GM19452 (cell line): ENCODE measurements at regions not wholly inside any gene's neighbourhood (a gene's known extent, or its start where the extent isn't known, plus 50 kb on each side); places are given as distances from the start of the nearest gene placed in this dataset.

Source experiments
- ATAC-seq: cut with Tn5 transposase; IDR thresholded peaks from one replicate; pipeline ENCODE4 v1.9.1; 2021; ENCODE audit not compliant: unreplicated experiment

DNA sequence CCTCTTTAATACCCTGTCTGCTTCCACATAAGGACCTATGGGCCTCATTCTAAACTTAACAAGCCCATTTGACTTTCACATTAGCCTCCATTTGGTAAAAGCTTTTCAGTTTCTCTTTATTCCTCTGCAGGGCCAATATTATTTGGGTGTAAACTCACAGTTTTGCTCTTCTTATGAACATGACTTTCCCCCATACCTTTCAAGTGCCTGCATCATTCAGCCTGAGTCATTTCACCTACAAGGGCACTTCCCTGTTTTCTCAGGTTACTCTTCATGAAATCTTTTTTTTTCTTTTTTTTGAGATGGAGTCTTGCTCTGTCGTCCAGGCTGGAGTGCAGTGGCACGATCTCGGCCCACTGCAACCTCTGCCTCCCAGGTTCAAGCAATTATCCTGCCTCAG lies 1258.1 kb upstream of the CELF2 start:
- no peak for ATAC-seq

GRCh38 chr10:9762966-9763656 lies 1254.6 kb upstream of the CELF2 start:
- no peak for ATAC-seq

- no peak for ATAC-seq
Observed at GRCh38 chr10:9766762-9767161, 1250.9 kb upstream of the CELF2 start.

DNA sequence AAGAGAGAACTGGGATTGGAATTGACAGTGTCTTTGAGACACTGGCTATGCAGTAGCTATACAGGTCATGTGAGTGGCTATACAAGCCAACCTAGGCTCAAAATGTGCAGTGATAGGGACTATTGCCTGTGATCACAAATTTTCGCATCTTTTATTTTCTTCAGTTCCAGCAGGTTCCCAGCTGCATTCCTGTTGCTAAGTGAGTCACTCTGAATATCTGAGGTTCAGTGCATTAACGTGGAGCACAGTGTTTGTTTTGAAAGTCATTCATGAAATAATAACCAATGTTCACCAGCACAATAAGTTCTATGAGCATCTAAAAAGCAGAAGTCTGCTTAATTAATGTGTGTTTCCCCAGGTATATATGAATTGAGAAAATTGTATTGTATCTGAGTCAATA lies 1236.0 kb upstream of the CELF2 start:
- no peak for ATAC-seq

DNA sequence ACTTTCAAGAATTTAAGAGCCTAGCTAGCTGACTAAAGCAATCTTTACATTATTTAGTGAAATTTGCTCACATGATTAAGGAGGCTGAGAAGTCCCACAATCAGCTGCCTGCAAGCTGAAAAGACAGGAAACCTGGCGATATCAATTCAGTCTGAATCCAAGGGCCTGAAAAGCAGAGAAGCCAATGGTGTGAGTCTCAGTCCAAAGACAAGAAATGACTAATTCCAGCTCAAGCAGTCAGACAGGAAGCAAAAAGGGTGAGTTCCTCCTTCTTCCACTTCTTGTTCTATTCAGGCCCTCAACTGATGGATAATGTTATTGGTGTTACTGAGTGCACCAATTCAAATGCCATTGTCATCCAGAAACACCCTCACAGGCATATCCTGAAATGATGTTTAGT lies 1231.6 kb upstream of the CELF2 start:
- no peak for ATAC-seq

DNA sequence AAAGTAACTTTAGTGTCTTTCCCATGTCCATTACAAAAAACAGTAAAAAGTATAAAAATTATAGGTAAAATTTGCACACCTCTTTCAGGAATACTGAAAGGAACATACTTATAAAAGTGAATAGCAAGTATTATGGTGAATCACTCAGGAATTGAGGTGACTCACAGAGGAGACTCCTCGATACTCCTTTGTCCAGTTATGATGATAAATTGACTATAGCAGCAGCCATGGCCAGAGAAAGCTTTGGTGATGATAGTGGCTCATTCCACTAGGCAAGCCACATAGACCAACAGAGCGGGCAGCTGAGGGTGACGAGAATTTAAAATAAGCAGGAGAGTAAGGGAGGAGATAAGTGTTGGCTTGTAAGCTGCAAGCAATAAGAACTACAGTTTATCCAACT lies 1231.1 kb upstream of the CELF2 start:
- no peak for ATAC-seq

GRCh38 chr10:9789996-9790395 lies 1227.7 kb upstream of the CELF2 start:
- no peak for ATAC-seq

GRCh38 chr10:9792181-9792580 lies 1225.5 kb upstream of the CELF2 start:
- ATAC-seq = no peak

DNA sequence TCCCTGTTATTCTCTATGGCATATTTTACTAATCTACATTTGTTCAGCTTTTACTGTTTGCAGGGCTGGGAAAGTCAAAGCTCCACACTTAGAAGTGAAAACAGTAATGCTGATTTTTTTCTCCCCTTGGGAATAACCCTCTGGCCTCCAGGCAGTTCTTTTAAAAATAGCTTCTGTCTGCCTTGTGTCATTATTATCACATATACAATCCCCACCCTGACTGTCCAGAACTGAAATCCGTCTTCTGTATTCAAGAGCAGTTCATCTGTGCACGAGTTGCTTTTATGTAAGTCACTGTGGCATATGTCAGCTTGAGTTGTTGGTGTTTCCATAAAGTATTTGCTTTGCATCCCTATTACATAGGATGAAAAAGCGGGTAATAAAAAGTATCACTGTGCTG lies 1221.1 kb upstream of the CELF2 start:
- ATAC-seq = no peak

DNA sequence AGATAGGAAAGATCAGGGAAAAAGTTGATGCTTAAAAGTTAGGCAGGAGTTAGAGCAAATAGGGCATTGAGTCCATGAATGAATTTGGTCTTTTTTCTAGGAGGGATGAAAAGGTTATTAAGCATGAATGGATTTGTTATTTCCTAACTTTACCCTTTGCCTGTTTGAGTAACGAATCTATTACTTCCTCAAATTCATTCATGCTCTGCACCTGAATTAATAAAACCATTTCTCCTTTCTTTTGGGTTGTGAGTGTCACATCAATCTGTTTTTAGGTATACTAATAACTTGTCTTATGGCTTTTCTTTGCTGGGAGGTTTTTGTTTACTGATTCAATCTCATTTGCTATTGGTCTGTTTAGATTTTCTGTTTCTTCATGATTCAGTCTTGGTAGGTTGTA lies 1217.7 kb upstream of the CELF2 start:
- no peak for ATAC-seq

DNA sequence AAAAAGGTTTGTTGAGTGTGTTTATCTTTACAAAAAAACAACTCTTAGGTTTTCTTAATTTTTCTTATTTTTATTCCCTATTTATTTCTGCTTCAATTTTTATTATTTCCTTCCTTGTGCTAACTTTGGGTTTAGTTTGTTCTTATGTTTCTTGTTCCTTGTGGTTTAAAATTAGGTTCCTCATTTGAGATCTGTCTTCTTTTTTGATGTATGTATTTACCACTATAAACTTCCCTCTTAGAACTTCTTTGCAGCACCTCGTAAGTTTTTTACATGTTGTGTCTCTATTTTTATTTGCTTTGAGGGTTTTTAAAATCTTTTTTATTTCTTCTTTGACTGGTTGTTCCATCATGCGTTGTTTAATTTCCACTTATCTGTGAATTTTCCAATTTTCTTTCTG lies 1217.1 kb upstream of the CELF2 start:
- ATAC-seq = no peak

DNA sequence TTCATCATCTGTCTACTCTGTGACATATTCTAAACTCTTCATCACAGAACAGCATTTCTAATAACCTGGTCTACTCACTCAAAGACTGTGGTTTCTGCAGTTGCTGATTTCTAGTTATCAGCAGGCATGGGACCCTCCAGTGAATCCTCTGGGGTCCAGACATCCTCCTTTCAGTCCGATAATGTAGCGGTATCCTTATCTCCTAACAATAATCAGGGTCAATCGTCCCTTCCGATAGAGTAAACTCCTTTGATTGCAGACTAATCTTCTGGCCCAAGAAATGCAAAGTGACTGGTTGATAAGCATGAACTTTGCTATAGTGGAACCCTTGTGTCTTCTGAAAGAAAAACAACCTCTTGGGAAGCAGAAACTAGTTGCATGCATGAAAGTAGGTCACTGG lies 1209.8 kb upstream of the CELF2 start:
- ATAC-seq = no peak

DNA sequence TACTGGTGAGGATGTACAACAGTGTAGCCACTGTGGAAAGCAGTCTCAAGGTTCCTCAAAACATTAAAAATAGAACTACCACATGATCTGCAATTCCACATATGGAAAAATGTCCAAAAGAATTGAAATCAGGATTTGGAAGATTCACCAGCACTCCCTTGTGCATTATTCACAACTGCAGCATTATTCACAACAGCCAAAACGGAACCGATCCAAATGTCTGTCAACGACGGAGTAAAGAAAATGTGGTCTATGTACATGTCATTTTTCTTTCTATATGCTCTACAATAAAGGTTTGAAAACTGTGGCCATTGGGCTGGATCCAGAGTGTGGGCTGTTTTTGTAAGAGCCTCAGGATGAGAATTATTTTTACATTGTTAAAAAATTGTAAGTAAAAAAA lies 1206.1 kb upstream of the CELF2 start:
- ATAC-seq = no peak

GRCh38 chr10:9814285-9814864 lies 1203.3 kb upstream of the CELF2 start:
- no peak for ATAC-seq

DNA sequence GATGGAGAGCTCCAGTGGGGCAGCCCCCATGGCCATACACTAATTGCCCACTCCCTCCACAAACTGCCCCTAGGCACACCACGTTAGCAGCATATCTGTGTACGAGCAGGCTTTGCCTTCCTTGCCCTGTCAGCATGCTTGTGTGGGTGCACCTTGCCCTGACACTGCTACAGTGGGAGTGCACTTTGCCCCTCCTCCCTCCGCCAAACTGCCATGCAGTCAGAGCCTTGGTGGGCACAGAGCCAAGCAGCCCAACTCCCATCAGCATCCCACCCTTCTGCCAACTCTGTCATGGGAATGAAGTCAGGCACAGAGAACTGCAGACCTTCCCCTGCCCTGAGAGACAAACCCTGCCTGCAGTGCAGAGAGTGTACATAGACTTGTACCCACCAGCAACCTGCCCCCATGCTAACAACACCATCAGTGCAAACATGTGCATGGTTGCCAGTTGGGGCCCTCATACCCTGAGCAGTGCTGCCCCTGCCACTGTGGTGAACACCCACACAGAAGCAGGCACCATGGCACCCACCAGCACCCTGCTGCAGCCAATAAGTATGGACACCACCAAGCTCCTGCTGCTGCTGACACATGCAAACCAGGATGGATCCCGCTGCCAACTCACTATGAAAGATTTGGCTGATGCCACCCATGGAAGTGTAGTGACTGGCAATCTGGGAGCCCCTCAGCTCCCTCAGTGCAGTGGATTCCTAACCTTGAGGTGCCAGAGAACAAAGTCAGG lies 1197.7 kb upstream of the CELF2 start:
- no peak for ATAC-seq

DNA sequence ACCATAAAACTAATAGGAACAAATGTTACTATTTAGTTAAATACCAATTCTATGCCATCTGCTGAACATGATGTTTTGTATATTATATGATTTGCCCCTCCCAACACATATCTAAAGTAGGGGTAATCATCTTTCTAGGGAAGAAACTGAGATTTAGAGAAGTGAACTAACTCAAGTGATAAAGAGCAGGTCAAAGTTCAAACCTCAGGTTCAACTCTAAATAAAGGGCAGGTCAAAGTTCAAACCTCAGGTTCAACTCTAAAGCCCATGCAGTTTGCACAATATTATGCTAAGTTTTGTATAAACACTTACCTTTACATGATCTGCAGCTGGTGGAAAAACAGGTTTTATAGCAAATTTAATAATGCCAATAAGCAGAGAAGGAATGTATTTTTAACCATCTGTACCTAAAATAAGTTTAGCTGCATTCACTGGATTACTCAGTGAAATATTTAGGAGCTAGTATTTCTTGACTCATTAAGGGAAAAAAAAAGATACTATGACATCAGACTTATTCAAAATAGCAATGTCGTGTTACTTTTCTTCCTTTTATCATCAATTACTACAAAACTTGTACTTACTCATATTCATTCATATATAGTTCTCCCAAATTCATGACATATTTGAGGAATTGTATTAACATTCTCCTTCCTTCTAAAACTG lies 1194.3 kb upstream of the CELF2 start:
- ATAC-seq = no peak

- no peak for ATAC-seq
Observed at GRCh38 chr10:9824631-9825071, 1193.0 kb upstream of the CELF2 start.

DNA sequence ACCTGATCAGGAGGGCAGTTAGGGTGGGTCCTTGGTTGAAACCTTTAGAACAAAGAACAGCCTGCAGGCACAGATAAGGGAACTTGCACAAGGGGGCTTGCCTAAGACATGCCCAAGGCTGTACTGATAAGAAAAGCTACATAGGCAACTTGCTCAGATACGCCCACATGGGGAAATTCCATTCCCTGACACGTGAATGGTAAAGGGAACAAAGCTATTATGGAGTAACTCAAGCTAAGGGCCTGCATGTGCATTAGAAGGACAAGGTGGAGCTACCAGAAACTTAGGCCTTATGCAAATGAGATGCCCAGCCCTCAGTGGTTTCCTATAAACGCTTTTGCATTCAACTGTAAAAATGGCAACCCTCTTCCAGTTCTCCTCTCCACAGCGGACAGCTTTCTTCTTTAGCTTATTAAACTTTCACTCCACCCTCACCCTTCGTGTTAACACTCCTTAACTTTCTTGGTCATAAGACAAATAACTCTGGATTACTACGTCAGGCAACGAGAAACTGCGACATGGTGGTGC lies 1192.1 kb upstream of the CELF2 start:
- ATAC-seq = no peak

- no peak for ATAC-seq
Observed at GRCh38 chr10:9828110-9828509, 1189.6 kb upstream of the CELF2 start.

GRCh38 chr10:9833942-9834341 lies 1183.7 kb upstream of the CELF2 start:
- no peak for ATAC-seq

- no peak for ATAC-seq
Observed at GRCh38 chr10:9834434-9834833, 1183.2 kb upstream of the CELF2 start.

DNA sequence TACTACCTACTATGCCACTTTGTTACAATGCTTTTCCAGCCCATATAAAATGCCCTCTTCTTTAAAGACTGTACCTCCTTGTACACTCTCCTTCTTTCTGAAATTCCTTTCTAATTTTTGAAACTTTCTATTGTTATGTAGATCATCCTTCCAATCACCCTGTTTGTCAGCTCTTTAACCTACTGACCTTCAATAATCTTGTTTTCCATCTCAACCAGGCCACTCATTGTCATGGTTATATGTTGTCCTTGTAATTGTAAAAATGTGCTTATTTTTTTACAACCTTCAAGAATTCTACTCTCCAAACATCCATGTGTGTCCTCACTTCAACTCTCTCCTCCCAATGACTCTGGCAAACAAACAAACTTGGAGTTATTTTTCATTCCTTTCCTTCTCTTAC lies 1172.6 kb upstream of the CELF2 start:
- ATAC-seq = no peak
